BJ (cell line): ENCODE measurements at regions not wholly inside any gene's neighbourhood (a gene's known extent, or its start where the extent isn't known, plus 50 kb on each side); places are given as distances from the start of the nearest gene placed in this dataset.
A peak's percentile ranks its signal among the peaks of the same experiment; 100 is the strongest.
"Not testable (repeated sequence)": the region's sequence is repeated elsewhere in the genome, so short reads cannot be mapped to it uniquely, and the experiment has no call there.

Source experiments
- CTCF ChIA-PET: fragments of 350-600 bp; formaldehyde crosslinking; extraction: SDS; loops from one replicate; lab custom pipeline; 2021; ENCODE audit warnings: antibody characterized with exemption, inconsistent platforms; lab: Yijun Ruan, JAX
- POLR2A ChIA-PET: fragments of 300-600 bp; sonication (Branson Sonifier 250); formaldehyde crosslinking; extraction: SDS; loops from one replicate; lab custom pipeline; 2021; ENCODE audit warnings: antibody characterized with exemption; lab: Charles Lee
- DNase-seq: peaks from one replicate; pipeline ENCODE4 v3.0.0-alpha.2; 2011; ENCODE audit warnings: low read depth
- H3K27me3 ChIP-seq: 2 replicates; pipeline ENCODE4 v1.6.0; 2011; ENCODE audit warnings: low read length; ENCODE audit not compliant: control insufficient read depth, insufficient read depth
- H3K36me3 ChIP-seq: 2 replicates; pipeline ENCODE4 v1.5.1; 2011; ENCODE audit warnings: low read length; ENCODE audit not compliant: control insufficient read depth, insufficient read depth
- H3K4me3 ChIP-seq: 2 replicates; pipeline ENCODE4 v1.5.1; 2011; ENCODE audit warnings: low read depth, mild to moderate bottlenecking, control low read depth, low read length
- TF ChIP-seq, protein P1 (sequence below): IDR thresholded peaks from 2 replicates; pipeline ENCODE4 v1.5.1; 2011; ENCODE audit warnings: low read depth, mild to moderate bottlenecking, control low read depth, inconsistent platforms, low read length, moderate library complexity; ENCODE audit not compliant: insufficient read depth

DNA sequence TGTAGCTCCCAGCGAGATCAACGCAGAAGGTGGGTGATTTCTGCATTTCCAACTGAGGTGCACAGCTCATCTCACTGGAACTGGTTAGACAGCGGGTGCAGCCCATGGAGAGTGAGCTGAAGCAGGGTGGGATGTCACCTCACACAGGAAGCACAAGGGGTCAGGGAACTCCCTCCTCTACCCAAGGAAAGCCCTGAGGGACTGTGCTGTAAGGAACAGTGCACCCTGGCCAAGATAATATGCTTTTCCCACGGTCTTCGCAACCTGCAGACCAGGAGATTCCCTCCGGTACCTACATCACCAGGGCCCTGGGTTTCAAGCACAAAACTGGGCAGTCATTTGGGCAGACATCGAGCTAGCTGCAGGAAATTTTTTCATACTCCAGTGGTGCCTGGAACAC lies 216.4 kb upstream of the TET2 start:
- ChIA-PET CTCF (interaction anchor here (0.8 to 2.7 kb wide), 2 partner anchors 512 to 544 kb away, joined by 3 to 9 read pairs; partner anchors contain the start of gene PPA2), POLR2A (no interaction called here)
- TF ChIP-seq, protein P1, sequence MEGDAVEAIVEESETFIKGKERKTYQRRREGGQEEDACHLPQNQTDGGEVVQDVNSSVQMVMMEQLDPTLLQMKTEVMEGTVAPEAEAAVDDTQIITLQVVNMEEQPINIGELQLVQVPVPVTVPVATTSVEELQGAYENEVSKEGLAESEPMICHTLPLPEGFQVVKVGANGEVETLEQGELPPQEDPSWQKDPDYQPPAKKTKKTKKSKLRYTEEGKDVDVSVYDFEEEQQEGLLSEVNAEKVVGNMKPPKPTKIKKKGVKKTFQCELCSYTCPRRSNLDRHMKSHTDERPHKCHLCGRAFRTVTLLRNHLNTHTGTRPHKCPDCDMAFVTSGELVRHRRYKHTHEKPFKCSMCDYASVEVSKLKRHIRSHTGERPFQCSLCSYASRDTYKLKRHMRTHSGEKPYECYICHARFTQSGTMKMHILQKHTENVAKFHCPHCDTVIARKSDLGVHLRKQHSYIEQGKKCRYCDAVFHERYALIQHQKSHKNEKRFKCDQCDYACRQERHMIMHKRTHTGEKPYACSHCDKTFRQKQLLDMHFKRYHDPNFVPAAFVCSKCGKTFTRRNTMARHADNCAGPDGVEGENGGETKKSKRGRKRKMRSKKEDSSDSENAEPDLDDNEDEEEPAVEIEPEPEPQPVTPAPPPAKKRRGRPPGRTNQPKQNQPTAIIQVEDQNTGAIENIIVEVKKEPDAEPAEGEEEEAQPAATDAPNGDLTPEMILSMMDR: no peak
- Histone ChIP-seq H3K36me3 (no peaks in the 10 kb centered on the region), H3K27me3 (no peaks in the 10 kb centered on the region), H3K4me3 (no peak overlapping the region)
- no peak for DNase-seq

DNA sequence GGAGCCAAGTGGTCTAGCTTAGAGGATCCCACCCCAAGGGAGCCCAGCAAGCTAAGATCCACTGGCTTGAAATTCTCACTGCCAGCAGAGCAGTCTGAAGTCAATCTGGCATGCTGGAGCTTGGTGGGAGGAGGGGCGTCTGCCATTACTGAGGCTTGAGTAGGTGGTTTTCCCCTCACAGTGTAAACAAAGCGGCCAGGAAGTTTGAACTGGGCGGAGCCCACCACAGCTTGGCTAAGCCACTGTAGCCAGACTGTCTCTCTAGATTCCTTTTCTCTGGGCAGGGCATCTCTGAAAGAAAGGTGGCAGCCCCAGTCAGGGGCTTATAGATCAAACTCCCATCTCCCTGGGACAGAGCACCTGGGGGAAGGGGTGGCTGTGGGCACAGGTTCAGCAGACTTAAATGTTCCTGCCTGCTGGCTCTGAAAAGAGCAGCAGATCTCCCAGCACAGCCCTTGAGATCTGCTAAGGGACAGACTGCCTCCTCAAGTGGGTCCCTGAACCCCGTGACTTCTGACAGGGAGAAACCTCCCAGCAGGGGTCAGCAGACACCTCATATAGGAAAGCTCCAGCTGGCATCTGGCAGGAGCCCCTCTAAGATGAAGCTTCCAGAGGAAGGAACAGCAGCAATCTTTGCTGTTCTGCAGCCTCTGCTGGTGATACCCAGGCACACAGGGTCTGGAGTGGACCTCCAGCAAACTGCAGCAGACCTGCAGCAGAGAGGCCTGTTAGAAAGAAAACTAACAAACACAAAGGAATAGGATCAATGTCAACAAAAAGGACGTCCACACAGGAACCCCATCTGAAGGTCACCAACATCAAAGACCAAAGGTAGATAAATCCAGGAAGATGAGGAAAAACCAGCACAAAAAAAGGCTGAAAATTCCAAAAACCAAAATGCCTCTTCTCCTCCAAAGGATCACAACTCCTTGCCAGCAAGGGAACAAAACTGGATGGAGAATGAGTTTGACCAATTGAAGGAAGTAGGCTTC lies 215.6 kb upstream of the TET2 start:
- POLR2A ChIA-PET, DNase-seq: not testable (repeated sequence)
- CTCF ChIA-PET: interaction anchor here (0.7 to 2.7 kb wide), 3 partner anchors 539 to 543 kb away, joined by 3 to 9 read pairs (median 3); partner anchors contain the start of gene PPA2

DNA sequence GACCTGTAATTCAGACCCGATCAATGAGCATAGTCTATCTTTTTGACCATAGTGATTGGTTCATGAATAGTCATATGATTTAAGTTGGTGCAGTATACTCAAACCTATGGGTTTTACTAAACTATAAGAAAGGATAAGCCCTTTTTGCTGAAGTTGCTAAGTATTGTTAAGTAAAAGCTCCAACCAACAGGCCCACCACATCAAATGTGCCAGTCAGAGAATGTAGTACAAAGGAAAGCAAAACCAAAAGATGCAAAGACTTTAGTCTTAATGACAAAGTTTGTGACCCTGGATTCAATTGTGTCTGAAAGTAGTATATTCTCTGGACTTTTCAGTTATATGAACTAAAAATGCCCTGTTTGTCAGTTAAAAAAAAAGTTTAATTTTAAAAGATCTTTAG lies 208.1 kb upstream of the TET2 start:
- TF ChIP-seq, protein P1: no peak
- H3K36me3 ChIP-seq: no peaks in the 10 kb centered on the region
- POLR2A ChIA-PET: no interaction called here
- no peaks in the 10 kb centered on the region for H3K27me3 ChIP-seq
- no peak for DNase-seq
- no peak overlapping the region for H3K4me3 ChIP-seq
- CTCF ChIA-PET: no interaction called here

More for the DNA sequence above, 215.6 kb upstream of the TET2 start:
- H3K4me3 ChIP-seq, H3K27me3 ChIP-seq, H3K36me3 ChIP-seq: not testable (repeated sequence)
- TF ChIP-seq, protein P1: peak; percentile 24

DNA sequence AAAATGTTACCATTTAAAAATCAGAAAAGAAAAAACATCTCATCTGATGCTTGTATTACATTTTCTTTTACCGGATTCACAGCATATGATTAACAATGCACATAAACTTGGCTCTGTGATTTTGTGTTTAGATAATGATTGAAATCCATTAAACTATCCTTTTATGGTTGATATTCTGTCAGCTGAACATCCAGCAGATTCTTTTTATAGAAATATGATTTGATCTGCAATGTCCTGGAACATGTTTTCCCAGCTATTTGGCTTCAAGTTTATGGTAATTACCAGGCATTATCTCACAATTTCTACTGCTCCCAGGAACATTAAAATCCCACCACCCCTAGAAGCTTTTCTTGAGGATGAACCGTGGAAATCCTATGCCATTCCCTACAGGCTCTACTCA lies 205.7 kb upstream of the TET2 start:
- CTCF ChIA-PET: interaction anchor here (0.6 kb wide), 1 partner anchor 88 kb away, joined by 4 read pairs; no protein-coding TSS in a partner anchor
- DNase-seq: no peak
- H3K27me3 ChIP-seq: no peaks in the 10 kb centered on the region
- POLR2A ChIA-PET: no interaction called here
- TF ChIP-seq, protein P1: no peak
- no peak overlapping the region for H3K4me3 ChIP-seq
- H3K36me3 ChIP-seq: no peaks in the 10 kb centered on the region

DNA sequence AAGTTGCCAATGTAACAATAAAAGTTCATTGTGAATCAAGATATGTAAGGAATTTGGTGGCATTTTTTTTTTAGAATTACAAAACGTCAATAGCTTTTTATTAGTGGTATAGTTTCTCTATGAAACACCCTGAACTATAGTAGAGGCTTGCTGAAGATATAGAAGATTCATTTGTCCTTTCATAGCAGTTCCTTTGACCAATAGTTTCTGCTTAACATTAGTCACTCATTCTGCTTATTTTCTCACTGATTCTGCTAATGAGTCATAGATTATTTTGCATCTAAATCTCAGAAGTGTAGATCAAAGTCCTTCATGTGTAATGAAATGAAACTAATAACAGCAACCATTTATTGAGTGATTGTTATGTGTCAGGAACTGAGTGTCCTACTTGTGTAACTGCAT lies 205.0 kb upstream of the TET2 start:
- Histone ChIP-seq H3K36me3 (no peaks in the 10 kb centered on the region), H3K4me3 (no peak overlapping the region), H3K27me3 (no peaks in the 10 kb centered on the region)
- ChIA-PET CTCF (interaction anchor here (0.6 kb wide), 1 partner anchor 87 kb away, joined by 4 read pairs; no protein-coding TSS in a partner anchor), POLR2A (no interaction called here)
- TF ChIP-seq, protein P1: no peak
- DNase-seq: no peak
